ENCODE measurements at regions not wholly inside any gene's neighbourhood (a gene's known extent, or its start where the extent isn't known, plus 50 kb on each side); places are given as distances from the start of the nearest gene placed in this dataset.

- no peak for TF ChIP-seq CTCF (IDR thresholded peaks at IDR 0.05; ENCODE audit: insufficient read depth, low read length)
- no peak for TF ChIP-seq POLR2AphosphoS5 (IDR thresholded peaks at IDR 0.05; ENCODE audit: low read depth)
Measured at GRCh38 chr4:126737899-126738526, 894.7 kb upstream of the INTU start.

All from HL-60 (cell line).